NCI-H446 (cell line): ENCODE measurements at regions not wholly inside any gene's neighbourhood (a gene's known extent, or its start where the extent isn't known, plus 50 kb on each side); places are given as distances from the start of the nearest gene placed in this dataset.
"Not testable (repeated sequence)": the region's sequence is repeated elsewhere in the genome, so short reads cannot be mapped to it uniquely, and the experiment has no call there.

ENCODE experiments used
- DNase-seq, 2 experiments: peaks; one replicate each; lab custom pipeline; 2025; lab: John Stamatoyannopoulos, UW

GRCh38 chr6:134394905-134395304, 77.0 kb upstream of the SGK1 start:
- DNase-seq, result no peak

GRCh38 chr6:134394208-134394607, 76.3 kb upstream of the SGK1 start:
- no peak for DNase-seq

GRCh38 chr6:134391205-134391604, 73.3 kb upstream of the SGK1 start:
- no peak for DNase-seq

GRCh38 chr6:134389658-134390057, 71.7 kb upstream of the SGK1 start:
- DNase-seq, result no peak

GRCh38 chr6:134389129-134389528, 71.2 kb upstream of the SGK1 start:
- no peak for DNase-seq

GRCh38 chr6:134386482-134386881, 68.6 kb upstream of the SGK1 start:
- not testable (repeated sequence) for DNase-seq

GRCh38 chr6:134381959-134382358, 64.0 kb upstream of the SGK1 start:
- no peak for DNase-seq

GRCh38 chr6:134379599-134379998, 61.7 kb upstream of the SGK1 start:
- no peak for DNase-seq

GRCh38 chr6:134379076-134379475, 61.2 kb upstream of the SGK1 start:
- no peak for DNase-seq

GRCh38 chr6:134378426-134378825, 60.5 kb upstream of the SGK1 start:
- no peak for DNase-seq

GRCh38 chr6:134376785-134377184, 58.9 kb upstream of the SGK1 start:
- no peak for DNase-seq

GRCh38 chr6:134375220-134375580, 57.3 kb upstream of the SGK1 start:
- DNase-seq, result no peak

GRCh38 chr6:134374491-134375219, 56.7 kb upstream of the SGK1 start:
- peak in 1 of 2 experiments; percentile 60 for DNase-seq

GRCh38 chr6:134373993-134374392, 56.1 kb upstream of the SGK1 start:
- DNase-seq, result no peak

GRCh38 chr6:134373282-134373922, 55.5 kb upstream of the SGK1 start:
- no peak for DNase-seq

GRCh38 chr6:134372603-134373281, 54.8 kb upstream of the SGK1 start:
- no peak for DNase-seq

- DNase-seq, result no peak
Measured at GRCh38 chr6:134368670-134369069, 50.8 kb upstream of the SGK1 start.
